DMS53 treated with DMSO at 0.1 percent for 48 hours (cell line): ENCODE measurements at regions not wholly inside any gene's neighbourhood (a gene's known extent, or its start where the extent isn't known, plus 50 kb on each side); places are given as distances from the start of the nearest gene placed in this dataset.

Experiments used
- DNase-seq: peaks from one replicate; lab custom pipeline; 2025; ENCODE audit not compliant: unreplicated experiment; lab: John Stamatoyannopoulos, UW

- no peak for DNase-seq
Observed at GRCh38 chr6:130670142-130670541, 157.1 kb upstream of the SMLR1 start.

- DNase-seq: no peak
Observed at GRCh38 chr6:130671119-130671518, 156.1 kb upstream of the SMLR1 start.

DNA sequence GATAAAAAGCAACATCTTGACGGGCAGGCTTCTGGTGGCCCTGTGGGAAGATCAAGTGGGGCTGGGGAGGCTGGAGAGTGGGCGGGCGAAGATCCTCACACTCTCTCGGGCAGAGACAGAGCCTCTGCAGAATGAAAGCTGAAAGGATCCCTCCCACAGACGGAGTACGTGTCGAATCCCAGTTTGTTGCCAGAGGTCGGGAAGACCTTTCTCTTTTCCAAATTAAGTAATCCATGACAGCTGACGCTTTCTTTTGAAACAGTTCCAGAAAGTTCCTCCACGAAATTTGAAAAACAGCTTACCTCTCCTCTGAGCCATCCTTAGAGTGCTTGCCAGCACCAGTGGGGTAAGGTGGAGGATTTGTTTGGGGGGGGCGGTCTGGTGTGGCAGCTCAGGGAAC is 155.6 kb upstream of the SMLR1 start:
- DNase-seq: no peak

DNA sequence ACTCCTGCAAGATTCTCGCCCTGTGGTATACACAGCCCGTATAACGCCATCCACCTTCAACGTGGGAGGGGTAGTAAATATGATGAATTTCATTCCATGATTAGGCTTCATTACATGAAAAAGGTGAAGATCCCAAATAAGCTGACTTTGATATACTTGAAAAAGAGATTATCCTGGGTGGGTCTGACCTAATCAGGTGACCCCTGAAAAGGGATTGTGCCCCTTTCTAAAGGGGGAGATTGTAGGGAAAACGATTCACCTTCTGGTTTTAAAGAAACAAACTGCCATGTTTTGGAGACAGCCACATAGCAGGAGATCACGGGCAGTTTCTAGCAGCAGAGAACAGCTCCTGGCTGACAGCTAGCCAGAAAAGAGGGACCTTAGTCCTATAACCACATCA is 155.1 kb upstream of the SMLR1 start:
- no peak for DNase-seq

GRCh38 chr6:130674604-130675003 is 152.6 kb upstream of the SMLR1 start:
- DNase-seq: no peak

- no peak for DNase-seq
Observed at GRCh38 chr6:130675072-130675471, 152.1 kb upstream of the SMLR1 start.

DNA sequence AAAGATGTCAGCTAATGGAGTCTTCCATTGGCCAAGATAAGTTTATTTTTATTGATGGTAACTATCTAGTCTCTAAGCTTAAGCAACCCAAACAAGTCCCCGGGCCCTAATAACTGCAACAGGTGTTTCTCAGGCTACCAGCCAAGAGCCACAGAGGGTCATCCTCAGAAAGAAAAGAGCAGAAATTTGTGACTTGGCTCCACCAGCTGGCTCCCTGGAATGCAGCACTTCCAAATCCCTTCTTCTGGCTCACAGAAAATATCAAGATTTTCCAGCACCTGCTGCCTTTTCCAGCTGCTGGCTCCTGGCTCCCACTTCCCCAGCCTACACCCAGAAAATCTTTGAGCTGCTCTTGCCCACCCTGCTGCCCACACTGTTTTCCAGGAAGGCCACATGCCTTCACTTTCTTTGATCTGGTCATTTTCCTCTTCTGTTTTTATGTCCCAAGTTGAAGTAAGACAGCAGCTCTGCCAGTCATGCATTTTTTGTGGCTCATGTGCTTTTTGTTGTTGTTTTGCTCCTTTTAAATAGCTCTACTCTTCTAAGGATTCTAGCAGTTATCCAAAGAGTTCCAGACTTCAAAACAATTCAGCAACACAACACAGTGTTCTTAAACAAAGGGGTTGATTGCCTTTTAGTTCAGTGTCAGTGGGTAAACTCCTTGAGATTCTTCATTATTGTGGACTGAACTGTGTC is 151.0 kb upstream of the SMLR1 start:
- DNase-seq: no peak

DNA sequence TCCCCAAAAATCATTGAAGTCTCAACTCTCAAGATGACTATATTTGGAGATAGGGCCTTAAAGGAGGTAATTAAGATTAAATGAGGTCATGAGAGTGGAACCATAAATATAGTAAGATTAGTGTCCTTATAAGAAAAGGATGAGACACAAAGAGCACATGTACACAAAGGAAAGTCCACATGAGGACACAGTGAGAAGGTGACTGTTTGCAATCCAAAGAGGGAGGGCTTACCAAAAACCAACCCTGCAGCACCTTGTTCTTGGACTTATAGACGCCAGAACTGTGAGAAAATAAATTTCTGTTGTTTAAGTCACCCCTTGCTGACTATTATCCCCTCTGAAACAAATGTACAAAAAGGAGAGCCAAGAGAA is 150.4 kb upstream of the SMLR1 start:
- no peak for DNase-seq

DNA sequence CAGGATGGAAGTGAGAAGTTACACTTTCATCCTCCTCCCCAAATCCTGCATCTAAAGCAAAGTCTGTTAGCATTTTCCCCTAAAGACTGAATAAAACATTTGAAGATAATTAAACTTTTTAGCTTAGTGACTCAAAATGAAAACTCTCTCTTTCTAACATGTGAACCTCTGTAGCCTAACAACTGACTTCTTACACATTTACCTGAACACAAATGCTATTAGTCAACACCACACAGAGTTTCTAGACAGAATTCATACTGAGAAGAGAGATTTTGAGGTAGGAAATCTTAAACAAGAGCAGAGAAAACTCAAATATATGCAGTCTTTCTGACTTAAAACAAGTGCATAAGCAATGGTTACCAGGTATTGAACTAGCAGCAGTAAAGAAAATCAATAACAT is 149.9 kb upstream of the SMLR1 start:
- no peak for DNase-seq

- DNase-seq: no peak
Observed at GRCh38 chr6:130677766-130678165, 149.4 kb upstream of the SMLR1 start.

GRCh38 chr6:130679684-130680083 is 147.5 kb upstream of the SMLR1 start:
- no peak for DNase-seq

GRCh38 chr6:130680116-130680515 is 147.1 kb upstream of the SMLR1 start:
- DNase-seq: no peak

GRCh38 chr6:130681028-130681427 is 146.2 kb upstream of the SMLR1 start:
- no peak for DNase-seq

DNA sequence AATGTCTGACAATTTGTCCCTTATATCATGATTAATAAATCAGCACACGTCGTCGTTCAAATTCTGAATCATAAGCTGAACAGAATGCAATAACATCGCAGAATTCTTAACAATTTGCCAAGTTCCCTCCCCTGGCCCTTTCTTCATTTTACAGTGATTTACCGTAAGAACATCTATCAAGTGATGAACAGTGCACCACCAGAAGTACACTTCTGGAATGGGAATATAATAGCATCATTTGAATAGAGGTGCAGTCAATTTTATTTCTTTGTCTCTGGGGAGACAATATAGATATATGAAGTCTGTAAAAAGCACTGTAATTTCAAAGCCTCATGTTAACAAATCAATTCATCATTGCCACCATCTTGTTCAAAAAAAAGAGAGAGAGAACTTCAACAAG is 145.1 kb upstream of the SMLR1 start:
- DNase-seq: no peak

DNA sequence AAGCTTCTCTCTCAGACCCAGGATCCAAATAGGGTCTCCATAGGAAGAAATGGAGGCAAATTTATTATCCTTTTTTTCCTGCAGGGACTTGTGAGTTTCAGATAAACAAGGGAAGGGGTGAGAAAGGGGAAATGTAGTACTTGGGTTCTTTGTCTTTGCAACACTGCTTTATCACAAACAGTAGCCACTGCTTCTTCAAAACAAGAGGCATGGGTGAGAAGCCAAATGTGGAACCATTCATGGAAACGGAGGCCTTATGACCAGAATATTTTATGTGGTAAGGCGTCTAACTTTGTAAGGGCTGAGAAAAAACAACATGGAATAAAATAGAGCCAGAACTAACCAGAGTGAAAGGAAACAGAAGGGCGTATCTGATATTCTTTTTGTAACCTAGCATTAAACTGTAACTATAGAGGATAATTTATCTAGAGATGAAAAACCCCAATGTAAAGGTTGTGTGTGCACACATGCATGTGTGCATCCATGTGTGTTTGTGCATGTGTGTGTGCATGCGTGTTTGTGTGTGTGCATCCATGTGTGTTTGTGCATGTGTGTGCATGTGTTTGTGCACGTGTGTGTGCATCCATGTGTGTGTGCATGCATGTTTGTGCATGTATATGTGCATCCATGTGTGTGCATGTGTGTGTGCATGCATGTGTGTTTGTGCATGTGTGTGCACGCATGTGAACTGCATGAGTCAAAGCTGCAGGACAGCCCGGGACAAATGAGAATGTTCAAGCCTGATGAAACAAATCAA is 143.3 kb upstream of the SMLR1 start:
- no peak for DNase-seq

GRCh38 chr6:130692659-130693058 is 134.5 kb upstream of the SMLR1 start:
- DNase-seq: no peak

DNA sequence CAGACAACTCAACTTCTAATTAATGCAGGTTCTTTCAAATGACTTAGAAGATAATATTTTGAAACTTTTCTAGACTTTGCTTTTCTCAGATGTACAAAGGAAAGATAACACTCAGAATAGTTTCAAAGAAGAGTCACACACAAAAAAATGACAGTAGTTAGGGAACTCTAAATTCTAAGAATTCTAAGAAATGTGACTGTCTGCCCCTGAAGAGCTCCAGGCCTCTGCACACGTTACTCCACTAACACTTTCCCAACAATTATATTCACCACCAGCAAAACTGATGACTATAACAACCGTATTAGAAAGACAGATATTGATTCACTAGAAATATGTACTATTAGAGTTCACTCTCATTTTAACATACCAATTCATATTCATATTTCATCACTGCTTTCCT is 133.3 kb upstream of the SMLR1 start:
- DNase-seq: no peak

GRCh38 chr6:130694606-130695005 is 132.6 kb upstream of the SMLR1 start:
- DNase-seq: no peak

DNA sequence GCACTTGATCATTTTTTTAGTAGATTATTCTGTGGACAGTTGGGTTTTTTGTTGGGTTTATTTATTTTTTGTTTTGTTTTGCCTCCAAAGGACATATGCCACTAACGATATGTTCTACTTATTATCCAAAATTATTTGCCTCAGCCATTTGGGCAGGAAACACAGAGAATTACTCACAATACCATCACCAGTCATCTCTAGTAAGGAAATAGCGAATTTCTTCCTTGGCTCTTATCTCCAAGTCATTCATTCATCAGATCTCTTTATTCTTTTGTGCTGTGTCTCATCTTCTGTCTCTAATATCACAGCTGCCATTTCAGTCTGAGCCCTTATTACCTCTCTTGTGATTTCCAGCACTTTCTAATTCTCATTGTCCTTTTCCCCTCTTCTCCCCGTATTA is 130.4 kb upstream of the SMLR1 start:
- DNase-seq: no peak

DNA sequence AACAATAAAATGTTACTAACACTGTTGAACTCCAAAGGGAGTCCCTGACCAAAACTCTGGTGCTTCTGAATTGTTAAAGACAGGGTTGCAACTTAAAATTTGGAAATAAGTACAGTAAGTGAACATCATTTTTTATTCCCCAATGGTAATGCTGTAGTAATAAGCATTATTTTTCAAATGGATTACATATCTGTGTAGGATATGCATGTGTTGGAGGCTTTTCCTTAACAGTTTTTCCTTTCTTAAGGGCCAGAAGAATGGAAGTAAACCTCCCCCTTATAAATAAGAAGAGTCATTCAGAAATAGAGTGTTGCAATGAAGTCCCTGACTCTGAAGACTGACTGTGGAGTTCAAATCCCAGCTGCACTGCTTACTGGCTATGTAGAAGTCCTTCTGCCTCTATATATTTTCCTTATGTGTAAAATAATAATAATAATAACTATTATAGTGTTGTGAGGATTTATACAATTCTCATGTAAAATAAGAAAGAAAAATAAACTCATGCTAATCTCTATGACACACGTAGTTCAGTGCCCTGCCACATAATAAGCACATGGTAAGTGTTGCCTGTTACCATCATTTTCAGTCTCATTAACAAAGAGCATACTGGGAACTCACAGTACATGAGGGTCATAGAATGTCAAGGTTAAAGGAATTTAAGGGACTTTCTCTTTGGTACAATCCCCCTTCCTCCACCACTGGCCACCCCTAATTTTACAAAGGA is 129.8 kb upstream of the SMLR1 start:
- DNase-seq: no peak

GRCh38 chr6:130697995-130698535 is 129.1 kb upstream of the SMLR1 start:
- DNase-seq: peak; percentile 1

DNA sequence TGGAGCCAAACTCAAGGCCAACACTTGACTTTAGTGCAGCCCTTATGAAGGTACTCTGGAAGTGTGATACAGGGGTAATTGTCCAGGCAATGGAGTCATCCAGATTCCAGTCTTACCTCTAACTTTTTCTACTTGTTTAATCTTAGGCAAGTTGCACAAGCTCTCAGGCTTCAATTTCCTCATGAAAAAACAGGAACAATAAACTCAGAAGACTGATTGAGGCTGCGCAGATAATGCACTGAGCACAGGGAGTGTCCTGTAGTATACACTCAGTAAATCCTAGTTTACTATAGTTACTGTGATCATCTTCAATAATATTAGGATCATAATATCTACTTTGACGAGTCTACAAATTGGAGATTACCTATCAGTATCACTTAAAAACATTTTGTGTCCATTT is 127.5 kb upstream of the SMLR1 start:
- DNase-seq: no peak
